H1 (cell line): ENCODE measurements at regions not wholly inside any gene's neighbourhood (a gene's known extent, or its start where the extent isn't known, plus 50 kb on each side); places are given as distances from the start of the nearest gene placed in this dataset.
A peak's percentile ranks its signal among the peaks of the same experiment; 100 is the strongest.

Source experiments
- CTCF ChIA-PET: fragments of 300-600 bp; sonication (Branson Sonifier 250); formaldehyde crosslinking; loops from one replicate; lab custom pipeline; 2021; ENCODE audit not compliant: partially characterized antibody; lab: Charles Lee
- POLR2A ChIA-PET: fragments of 300-600 bp; sonication (Branson Sonifier 250); formaldehyde crosslinking; loops from one replicate; lab custom pipeline; 2021; ENCODE audit warnings: inconsistent platforms; ENCODE audit not compliant: partially characterized antibody; lab: Charles Lee
- DNase-seq, 2 experiments: peaks; one replicate each; pipeline versions ENCODE4 v3.0.0 to v3.0.0-alpha.2; 2010 to 2022; ENCODE audit warnings: low spot score in 2 of 2, low read depth in 1 of 2, mixed read lengths in 1 of 2
- FAIRE-seq: peaks from 2 replicates; lab custom pipeline; 2011; peaks lifted over from hg19 to GRCh38; lab: Jason Lieb, UNC
- H2AFZ ChIP-seq: 2 replicates; pipeline ENCODE4 v1.8.1; 2012; ENCODE audit warnings: low read length, inconsistent platforms
- H2AK5ac ChIP-seq: 2 replicates; pipeline ENCODE4 v1.6.1; 2013; ENCODE audit warnings: low read depth, low read length
- H2BK120ac ChIP-seq: replicated peaks from 2 replicates; pipeline ENCODE3; 2013; ENCODE audit warnings: low read depth, low read length, inconsistent platforms
- H2BK12ac ChIP-seq: 2 replicates; pipeline ENCODE4 v1.6.1; 2013; ENCODE audit warnings: low read depth, low read length
- H2BK15ac ChIP-seq: 2 replicates; pipeline ENCODE4 v1.6.1; 2013; ENCODE audit warnings: low read length
- H2BK20ac ChIP-seq: 2 replicates; pipeline ENCODE4 v1.6.1; 2013; ENCODE audit warnings: low read length
- H2BK5ac ChIP-seq: 2 replicates; pipeline ENCODE4 v1.6.1; 2013; ENCODE audit warnings: low read depth, low read length
- H3K14ac ChIP-seq: 2 replicates; pipeline ENCODE4 v1.6.1; 2013; ENCODE audit warnings: inconsistent platforms; ENCODE audit not compliant: insufficient read length
- H3K18ac ChIP-seq: 2 replicates; pipeline ENCODE4 v1.6.1; 2013; ENCODE audit warnings: low read length; ENCODE audit errors: extremely low read depth
- H3K23ac ChIP-seq: 2 replicates; pipeline ENCODE4 v1.6.1; 2013; ENCODE audit warnings: inconsistent platforms; ENCODE audit not compliant: insufficient read length
- H3K23me2 ChIP-seq: 2 replicates; pipeline ENCODE4 v1.6.1; 2013; ENCODE audit warnings: low read depth, low read length
- H3K27ac ChIP-seq: 2 replicates; pipeline ENCODE4 v1.6.1; 2011; ENCODE audit warnings: low read depth, low read length, inconsistent platforms
- H3K27me3 ChIP-seq, 4 experiments: replicated peaks in 1 of 4; 1 replicate in 1 of 4; 2 replicates in 3 of 4; pipeline versions ENCODE4 v1.6.1 to v1.8.1; 2011 to 2013; ENCODE audit warnings: low read length in 3 of 4, mild to moderate bottlenecking in 3 of 4, inconsistent platforms in 2 of 4, mixed read lengths in 2 of 4, moderate library complexity in 1 of 4; ENCODE audit not compliant: control insufficient read depth in 3 of 4, insufficient read depth in 3 of 4; ENCODE audit errors: extremely low read depth in 1 of 4
- H3K36me3 ChIP-seq, 4 experiments: 2 replicates each; pipeline versions ENCODE4 v1.6.1 to v1.8.1; 2011 to 2013; ENCODE audit warnings: mild to moderate bottlenecking in 4 of 4, low read length in 3 of 4, moderate library complexity in 2 of 4, control low read depth in 1 of 4, inconsistent platforms in 1 of 4; ENCODE audit not compliant: insufficient read depth in 4 of 4, control insufficient read depth in 2 of 4
- H3K4ac ChIP-seq: replicated peaks from 2 replicates; pipeline ENCODE3; 2013; ENCODE audit warnings: low read length, low read depth, mixed read lengths, inconsistent platforms; ENCODE audit not compliant: insufficient read length
- H3K4me1 ChIP-seq, 4 experiments: replicated peaks in 1 of 4; 1 replicate in 1 of 4; 2 replicates in 3 of 4; pipeline versions ENCODE4 v1.6.1 to v1.8.1; 2011 to 2013; ENCODE audit warnings: low read length in 3 of 4, inconsistent platforms in 2 of 4, mixed read lengths in 1 of 4; ENCODE audit not compliant: insufficient read depth in 4 of 4, control insufficient read depth in 3 of 4
- H3K4me2 ChIP-seq, 2 experiments: 2 replicates each; pipeline versions ENCODE4 v1.6.1 to v1.8.1; 2011 to 2013; ENCODE audit warnings: low read depth in 2 of 2, low read length in 2 of 2, control low read depth in 1 of 2, inconsistent platforms in 1 of 2, mild to moderate bottlenecking in 1 of 2; ENCODE audit not compliant: insufficient read depth in 1 of 2
- H3K4me3 ChIP-seq, 4 experiments: fragments of 200-600, 300-600 bp in 1 of 4; sonication (generic), shearing (Covaris generic), sonication (Bioruptor Twin) in 1 of 4; 2 replicates each; pipeline versions ENCODE4 v1.5.1 to v1.8.1; 2011 to 2016; ENCODE audit warnings: low read length in 4 of 4, low read depth in 3 of 4, control low read depth in 2 of 4, inconsistent platforms in 2 of 4, mild to moderate bottlenecking in 2 of 4, mixed read lengths in 1 of 4, moderate library complexity in 1 of 4; ENCODE audit not compliant: insufficient read depth in 2 of 4; ENCODE audit errors: extremely low read depth in 1 of 4
- H3K56ac ChIP-seq: replicated peaks from 2 replicates; pipeline ENCODE3; 2013; ENCODE audit warnings: low read depth, mild to moderate bottlenecking, mixed read lengths, low read length, inconsistent platforms; ENCODE audit not compliant: insufficient read length
- H3K79me1 ChIP-seq: 2 replicates; pipeline ENCODE4 v1.6.1; 2013; ENCODE audit warnings: low read depth, low read length, control low read depth
- H3K79me2 ChIP-seq, 2 experiments: 2 replicates each; pipeline versions ENCODE4 v1.6.1 to v1.8.1; 2012 to 2013; ENCODE audit warnings: low read length in 2 of 2, mild to moderate bottlenecking in 2 of 2, inconsistent platforms in 1 of 2; ENCODE audit not compliant: insufficient read depth in 2 of 2, control insufficient read depth in 1 of 2
- H3K9ac ChIP-seq, 4 experiments: replicated peaks in 1 of 4; 1 replicate in 1 of 4; 2 replicates in 3 of 4; pipeline versions ENCODE4 v1.6.1 to v1.8.1; 2011 to 2013; ENCODE audit warnings: low read depth in 3 of 4, low read length in 3 of 4, control low read depth in 2 of 4, mild to moderate bottlenecking in 2 of 4, moderate library complexity in 2 of 4, inconsistent platforms in 1 of 4; ENCODE audit errors: extremely low read depth in 1 of 4
- H3K9me3 ChIP-seq, 2 experiments: 2 replicates each; pipeline versions ENCODE4 v1.6.1 to v1.8.1; 2012 to 2013; ENCODE audit warnings: mild to moderate bottlenecking in 2 of 2, moderate library complexity in 2 of 2, control low read depth in 1 of 2, inconsistent platforms in 1 of 2, low read depth in 1 of 2, low read length in 1 of 2, mixed read lengths in 1 of 2; ENCODE audit not compliant: insufficient read depth in 2 of 2
- H4K20me1 ChIP-seq, 2 experiments: replicated peaks in 1 of 2; 2 replicates each; pipeline versions ENCODE3 to v1.8.1; 2011 to 2013; ENCODE audit warnings: inconsistent platforms in 2 of 2, low read length in 2 of 2, mild to moderate bottlenecking in 1 of 2; ENCODE audit not compliant: insufficient read depth in 2 of 2, control insufficient read depth in 1 of 2
- H4K5ac ChIP-seq: 2 replicates; pipeline ENCODE4 v1.6.1; 2013; ENCODE audit warnings: low read length, low read depth, mixed read lengths, inconsistent platforms; ENCODE audit not compliant: insufficient read length
- H4K8ac ChIP-seq: 2 replicates; pipeline ENCODE4 v1.8.0; 2013; ENCODE audit warnings: mild to moderate bottlenecking, moderate library complexity, low read length, inconsistent platforms; ENCODE audit not compliant: insufficient read depth; ENCODE audit errors: extremely low read depth
- H4K91ac ChIP-seq: replicated peaks from 2 replicates; pipeline ENCODE3; 2013; ENCODE audit warnings: low read length, mixed read lengths, inconsistent platforms; ENCODE audit not compliant: insufficient read length
- TEAD4 ChIP-seq: IDR thresholded peaks from 2 replicates; pipeline ENCODE4 v1.6.1; 2012; ENCODE audit warnings: low read depth, low read length, inconsistent platforms, mixed read lengths
- WGBS, 2 experiments: shearing (Covaris generic) in 1 of 2; methylation state at CpG; one replicate each; pipeline versions ENCODE4 v1.1.6 to v1.1.7; 2013 to 2015; ENCODE audit warnings: low lambda C conversion rate in 2 of 2, mixed read lengths in 2 of 2, inconsistent platforms in 1 of 2, low coverage in 1 of 2, missing lambda C conversion rate in 1 of 2; ENCODE audit not compliant: insufficient replicate concordance in 2 of 2, insufficient coverage in 1 of 2, insufficient read length in 1 of 2; ENCODE audit errors: extremely low coverage in 1 of 2, missing lambda C conversion rate in 1 of 2; 5-methylcytosine and 5-hydroxymethylcytosine counted together

DNA sequence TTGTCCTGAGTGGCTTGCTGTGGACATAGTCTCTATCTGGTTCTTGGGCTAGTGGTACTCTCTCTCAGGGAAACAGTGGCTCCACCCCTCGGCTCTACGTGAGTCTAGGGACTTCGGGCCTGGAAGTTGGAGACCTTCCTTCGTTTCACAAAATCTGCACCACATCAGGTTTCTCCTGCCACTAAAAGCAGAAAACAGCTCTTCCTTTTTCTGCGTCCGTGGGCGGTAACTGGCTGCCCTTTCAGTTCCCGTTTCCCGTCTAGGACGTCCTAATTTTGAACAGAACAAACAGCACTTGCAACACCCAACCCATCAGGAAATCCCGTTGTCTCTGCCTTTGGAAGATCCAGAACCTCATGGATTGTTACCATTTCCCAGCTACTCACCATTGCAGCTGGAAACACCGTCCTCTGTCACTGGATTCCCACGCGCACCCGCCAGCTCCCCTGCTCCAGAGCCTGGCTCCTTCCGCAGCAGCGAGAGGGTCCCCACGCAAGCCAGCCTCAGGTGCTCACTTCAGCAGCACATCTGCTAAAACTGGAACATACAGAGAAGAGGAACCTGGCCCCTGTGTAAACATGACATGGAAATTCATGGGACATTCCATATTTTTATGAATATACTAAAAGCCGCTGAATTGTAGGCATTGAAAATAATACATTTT is 311.4 kb upstream of the AKR1E2 start:
- Histone ChIP-seq H3K23ac (no peak overlapping the region), H3K14ac (no peak overlapping the region), H4K20me1 (no peaks in the 10 kb centered on the region), H2AK5ac (no peak overlapping the region), H3K27ac (no peak overlapping the region), H3K23me2 (no peaks in the 10 kb centered on the region), H2BK15ac (no peak overlapping the region), H4K8ac (no peak overlapping the region; the same call in 1 of the 2 replicates), H3K27me3 (no peaks in the 10 kb centered on the region; a peak in 1 of 7 replicates), H3K36me3 (no peaks in the 10 kb centered on the region), H4K5ac (no peak overlapping the region), H3K79me2 (no peaks in the 10 kb centered on the region), H2BK5ac (no peak overlapping the region), H2BK120ac (no peak overlapping the region), H3K79me1 (no peaks in the 10 kb centered on the region), H3K9me3 (no peaks in the 10 kb centered on the region), H3K4me2 (no peak overlapping the region), H3K56ac (no peak overlapping the region), H3K4me3 (no peak overlapping the region), H3K9ac (no peak overlapping the region), H2BK12ac (no peak overlapping the region), H2BK20ac (no peak overlapping the region), H3K4ac (no peak overlapping the region), H4K91ac (no peak overlapping the region), H3K18ac (no peak overlapping the region), H2AFZ (peak overlapping the region; percentile 66; the same call in 1 of the 2 replicates), H3K4me1 (no peaks in the 10 kb centered on the region)
- no peak for TF ChIP-seq TEAD4
- no peak for FAIRE-seq
- ChIA-PET CTCF (interaction anchor here (0.8 to 1.2 kb wide), 6 partner anchors 37 to 252 kb away, joined by 3 to 5 read pairs (median 4); no protein-coding TSS in a partner anchor), POLR2A (no interaction called here)
- 92% methylated on average over 19 of the region's 19 CpGs; no CpG with 5 or more reads in 1 of the 2 experiments for WGBS, 2 experiments
- no peak for DNase-seq
